ENCODE measurements at regions not wholly inside any gene's neighbourhood (a gene's known extent, or its start where the extent isn't known, plus 50 kb on each side); places are given as distances from the start of the nearest gene placed in this dataset.

- ChIA-PET SMC1A (ENCODE audit: uncharacterized antibody, unreplicated experiment) (no interaction called here), CTCF (no interaction called here), RAD21 (ENCODE audit: unreplicated experiment) (no interaction called here), POLR2A (no interaction called here)
- no peak overlapping the region for H3K9ac ChIP-seq (ENCODE audit: control insufficient read depth, insufficient read depth, low read length)
- 27% methylated on average over 8 of the region's 8 CpGs for WGBS (ENCODE audit: insufficient coverage, insufficient replicate concordance, low lambda C conversion rate, missing lambda C conversion rate)
- ATAC-seq (no peak), DNase-seq (ENCODE audit: low read depth, low spot score) (no peak), FAIRE-seq (no peak)
- H3K4me3 ChIP-seq: no peak overlapping the region
- BruUV-seq (replicated peaks): no TSS peak
- no peaks in the 10 kb centered on the region for H3K79me2 ChIP-seq (ENCODE audit: control insufficient read depth, insufficient read depth, low read length)
- in situ Hi-C loops (cut with MboI) (no loop called here), intact Hi-C loops (cut with micrococcal nuclease; ENCODE audit: unreplicated experiment) (no loop called here)
- H3K4me2 ChIP-seq (ENCODE audit: control insufficient read depth, insufficient read depth): no peak overlapping the region
- H3K4me1 ChIP-seq (ENCODE audit: control insufficient read depth, insufficient read depth, low read length): no peaks in the 10 kb centered on the region
- H2AFZ ChIP-seq (ENCODE audit: control insufficient read depth, low read depth, low read length): no peak overlapping the region
- no peaks in the 10 kb centered on the region for H4K20me1 ChIP-seq (ENCODE audit: control insufficient read depth, insufficient read depth)
- H3K27ac ChIP-seq (ENCODE audit: control insufficient read depth, insufficient read depth): no peak overlapping the region
- H3K9me3 ChIP-seq (replicated peaks; ENCODE audit: control insufficient read depth, insufficient read depth, low read length): no peaks in the 10 kb centered on the region; the same call in 2 of the 3 replicates
- no peaks in the 10 kb centered on the region for H3K27me3 ChIP-seq (replicated peaks in 1 of 2; ENCODE audit: control insufficient read depth in 2 of 2, insufficient read depth in 2 of 2, low read length in 1 of 2)
- no peaks in the 10 kb centered on the region for H3K36me3 ChIP-seq (ENCODE audit: control insufficient read depth in 2 of 2, insufficient read depth in 2 of 2, low read length in 1 of 2)
- no peak for TF ChIP-seq IRF4 (IDR thresholded peaks at IDR 0.05; ENCODE audit: low read depth, low read length)
- no peak for TF ChIP-seq SRF (IDR thresholded peaks at IDR 0.05; ENCODE audit: low read depth in 2 of 2, low read length in 2 of 2)
- no peak for TF ChIP-seq NKRF (conservative IDR thresholded peaks at IDR 0.05)
- TF ChIP-seq BHLHE40 (IDR thresholded peaks at IDR 0.05; ENCODE audit: borderline replicate concordance in 1 of 2, low read depth in 2 of 2, low read length in 1 of 2): no peak
- TF ChIP-seq RBBP5 (conservative IDR thresholded peaks at IDR 0.05): no peak
- no peak for TF ChIP-seq REST (IDR thresholded peaks at IDR 0.05; ENCODE audit: low read depth, low read length)
- TF ChIP-seq ATF7 (IDR thresholded peaks at IDR 0.05; ENCODE audit: low read depth): no peak
- TF ChIP-seq NFYB (IDR thresholded peaks at IDR 0.05; ENCODE audit: insufficient read depth, low read depth, low read length): no peak
- no peak for TF ChIP-seq SIN3A (IDR thresholded peaks at IDR 0.05; ENCODE audit: low read depth, low read length)
- no peak for TF ChIP-seq ASH2L (IDR thresholded peaks at IDR 0.05; ENCODE audit: borderline replicate concordance, low read depth)
- TF ChIP-seq CBX3 (IDR thresholded peaks at IDR 0.05; ENCODE audit: borderline replicate concordance, low read depth): no peak
- no peak for TF ChIP-seq RUNX3 (IDR thresholded peaks at IDR 0.05; ENCODE audit: low read length)
- TF ChIP-seq TCF3 (IDR thresholded peaks at IDR 0.05; ENCODE audit: borderline replicate concordance, insufficient read depth, low read depth, low read length): no peak
- no peak for TF ChIP-seq LARP7 (IDR thresholded peaks at IDR 0.05)
- no peak for TF ChIP-seq PRDM15 (CRISPR knock-in tag; IDR thresholded peaks at IDR 0.05)
- TF ChIP-seq EP300 (IDR thresholded peaks at IDR 0.05; ENCODE audit: borderline replicate concordance in 1 of 2, control insufficient read depth in 1 of 2, low read depth in 2 of 2, low read length in 2 of 2): no peak
- no peak for TF ChIP-seq RAD51 (IDR thresholded peaks at IDR 0.05)
- no peak for TF ChIP-seq STAT3 (IDR thresholded peaks at IDR 0.05; ENCODE audit: low read depth, low read length)
Observed at GRCh38 chr6:169380493-169380892, 126.8 kb upstream of the THBS2 start.
